ENCODE measurements at regions not wholly inside any gene's neighbourhood (a gene's known extent, or its start where the extent isn't known, plus 50 kb on each side); places are given as distances from the start of the nearest gene placed in this dataset.

GRCh38 chr21:32887026-32887425 lies 115.5 kb upstream of the PAXBP1 start:
- H3K27ac Mint-ChIP-seq: no peak overlapping the region
- no peaks in the 10 kb centered on the region for H3K9me3 Mint-ChIP-seq
- peaks cover 35% of the 10 kb centered on the region for H3K27me3 Mint-ChIP-seq (ENCODE audit: low read depth, poor library complexity)
- H3K4me1 Mint-ChIP-seq: peaks cover 9% of the 10 kb centered on the region
- H3K36me3 Mint-ChIP-seq (ENCODE audit: low read depth): no peaks in the 10 kb centered on the region
- no peak for DNase-seq
- H3K4me3 Mint-ChIP-seq: no peak overlapping the region
- TF ChIP-seq CTCF (IDR thresholded peaks at IDR 0.05): no peak

- Mint-ChIP-seq H3K4me1 (peaks cover 9% of the 10 kb centered on the region), H3K9me3 (no peaks in the 10 kb centered on the region), H3K36me3 (ENCODE audit: low read depth) (no peaks in the 10 kb centered on the region), H3K27me3 (ENCODE audit: low read depth, poor library complexity) (peaks cover 33% of the 10 kb centered on the region), H3K4me3 (no peak overlapping the region), H3K27ac (no peak overlapping the region)
- TF ChIP-seq CTCF (IDR thresholded peaks at IDR 0.05): no peak
- no peak for DNase-seq
These were observed 117.4 kb upstream of the PAXBP1 start for GRCh38 chr21:32888971-32889370.

GRCh38 chr21:32889596-32889995 lies 118.0 kb upstream of the PAXBP1 start:
- no peak for TF ChIP-seq CTCF (IDR thresholded peaks at IDR 0.05)
- Mint-ChIP-seq H3K36me3 (ENCODE audit: low read depth) (no peaks in the 10 kb centered on the region), H3K27ac (no peak overlapping the region), H3K4me3 (no peak overlapping the region), H3K4me1 (peaks cover 5% of the 10 kb centered on the region), H3K27me3 (ENCODE audit: low read depth, poor library complexity) (peaks cover 33% of the 10 kb centered on the region), H3K9me3 (peaks cover under 1% of the 10 kb centered on the region)
- no peak for DNase-seq

GRCh38 chr21:32894321-32894720 lies 122.8 kb upstream of the PAXBP1 start:
- H3K36me3 Mint-ChIP-seq (ENCODE audit: low read depth): no peaks in the 10 kb centered on the region
- H3K9me3 Mint-ChIP-seq: peaks cover 9% of the 10 kb centered on the region
- H3K27me3 Mint-ChIP-seq (ENCODE audit: low read depth, poor library complexity): peaks cover 34% of the 10 kb centered on the region
- H3K4me3 Mint-ChIP-seq: no peak overlapping the region
- H3K4me1 Mint-ChIP-seq: no peaks in the 10 kb centered on the region
- DNase-seq: no peak
- no peak for TF ChIP-seq CTCF (IDR thresholded peaks at IDR 0.05)
- no peak overlapping the region for H3K27ac Mint-ChIP-seq

GRCh38 chr21:32900814-32901213 lies 124.9 kb upstream of the OLIG2 start:
- no peak for TF ChIP-seq CTCF (IDR thresholded peaks at IDR 0.05)
- Mint-ChIP-seq H3K36me3 (ENCODE audit: low read depth) (no peaks in the 10 kb centered on the region), H3K9me3 (peaks cover under 1% of the 10 kb centered on the region), H3K4me3 (no peak overlapping the region), H3K4me1 (no peaks in the 10 kb centered on the region), H3K27ac (no peak overlapping the region), H3K27me3 (ENCODE audit: low read depth, poor library complexity) (peaks cover 41% of the 10 kb centered on the region)
- DNase-seq: no peak

- H3K27me3 Mint-ChIP-seq (ENCODE audit: low read depth, poor library complexity): peaks cover 22% of the 10 kb centered on the region
- no peak for TF ChIP-seq CTCF (IDR thresholded peaks at IDR 0.05)
- no peak overlapping the region for H3K27ac Mint-ChIP-seq
- H3K36me3 Mint-ChIP-seq (ENCODE audit: low read depth): no peaks in the 10 kb centered on the region
- no peak for DNase-seq
- no peaks in the 10 kb centered on the region for H3K4me1 Mint-ChIP-seq
- no peaks in the 10 kb centered on the region for H3K9me3 Mint-ChIP-seq
- H3K4me3 Mint-ChIP-seq: no peak overlapping the region
These were observed 118.2 kb upstream of the OLIG2 start for GRCh38 chr21:32907521-32907920.
